ENCODE measurements at regions not wholly inside any gene's neighbourhood (a gene's known extent, or its start where the extent isn't known, plus 50 kb on each side); places are given as distances from the start of the nearest gene placed in this dataset.

DNA sequence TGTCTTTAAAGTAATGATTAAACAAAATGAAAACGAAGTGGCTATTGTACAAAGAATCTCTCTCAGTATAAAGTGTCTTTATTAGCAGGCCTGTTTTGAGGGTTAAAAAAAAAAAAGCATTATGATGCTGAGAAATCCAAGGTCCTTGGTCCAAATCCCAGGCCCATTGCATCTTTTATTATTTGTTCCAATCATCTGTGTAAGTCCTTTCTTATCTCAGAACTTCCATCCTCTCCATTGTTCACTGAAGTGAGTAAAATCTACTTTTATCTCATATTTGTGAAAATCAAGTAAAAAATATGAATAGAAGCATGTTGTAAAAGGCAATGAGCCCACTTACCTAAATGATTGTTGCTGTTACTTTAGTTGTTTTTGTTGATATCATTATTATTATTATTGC is 499.1 kb upstream of the JAG1 start:
- no peaks in the 10 kb centered on the region for H3K36me3 ChIP-seq (ENCODE audit: insufficient read depth, low read length)
- H3K4me1 ChIP-seq (ENCODE audit: insufficient read depth, low read length, poor library complexity, severe bottlenecking) = no peaks in the 10 kb centered on the region
- ChIA-PET CTCF (ENCODE audit: unreplicated experiment) (no interaction called here), POLR2A (no interaction called here)
- H3K9me2 ChIP-seq (ENCODE audit: insufficient read depth, low read length) = no peaks in the 10 kb centered on the region
- H3K27ac ChIP-seq (ENCODE audit: low read depth, low read length, poor library complexity, severe bottlenecking) = no peak overlapping the region
- DNase-seq (ENCODE audit: low spot score) = no peak
- no peaks in the 10 kb centered on the region for H3K79me2 ChIP-seq (ENCODE audit: insufficient read depth, low read depth, low read length)
- BruUV-seq (replicated peaks) = no TSS peak
- no peak overlapping the region for H3K4me2 ChIP-seq (ENCODE audit: low read length)
- no peak overlapping the region for H3K4me3 ChIP-seq (ENCODE audit: low read depth, low read length, poor library complexity, severe bottlenecking)
- no peaks in the 10 kb centered on the region for H4K20me1 ChIP-seq (ENCODE audit: insufficient read depth, low read length)
- no peak overlapping the region for H2AFZ ChIP-seq (ENCODE audit: low read length)
- TF ChIP-seq CTCF (conservative IDR thresholded peaks at IDR 0.05; ENCODE audit: low read length) (no peak), EZH2phosphoT487 (IDR thresholded peaks at IDR 0.05; ENCODE audit: borderline replicate concordance, low read depth, low read length) (no peak)
- H3K9me3 ChIP-seq (ENCODE audit: low read length) = no peaks in the 10 kb centered on the region
- intact Hi-C loops (cut with micrococcal nuclease; ENCODE audit: unreplicated experiment) = no loop called here

GRCh38 chr20:11173916-11174315 is 500.1 kb upstream of the JAG1 start:
- POLR2A ChIA-PET = no interaction called here
- intact Hi-C loops (cut with micrococcal nuclease; ENCODE audit: unreplicated experiment) = no loop called here
- no peaks in the 10 kb centered on the region for H3K79me2 ChIP-seq (ENCODE audit: insufficient read depth, low read depth, low read length)
- H2AFZ ChIP-seq (ENCODE audit: low read length) = no peak overlapping the region
- no peaks in the 10 kb centered on the region for H3K36me3 ChIP-seq (ENCODE audit: insufficient read depth, low read length)
- H4K20me1 ChIP-seq (ENCODE audit: insufficient read depth, low read length) = no peaks in the 10 kb centered on the region
- H3K4me2 ChIP-seq (ENCODE audit: low read length) = no peak overlapping the region
- no peak overlapping the region for H3K4me3 ChIP-seq (ENCODE audit: low read depth, low read length, poor library complexity, severe bottlenecking)
- H3K9me3 ChIP-seq (ENCODE audit: low read length) = no peaks in the 10 kb centered on the region
- no peak for DNase-seq (ENCODE audit: low spot score)
- no peak for TF ChIP-seq CTCF (conservative IDR thresholded peaks at IDR 0.05; ENCODE audit: low read length)
- TF ChIP-seq EZH2phosphoT487 (IDR thresholded peaks at IDR 0.05; ENCODE audit: borderline replicate concordance, low read depth, low read length) = no peak
- CTCF ChIA-PET (ENCODE audit: unreplicated experiment) = no interaction called here
- H3K9me2 ChIP-seq (ENCODE audit: insufficient read depth, low read length) = no peaks in the 10 kb centered on the region
- no peak overlapping the region for H3K27ac ChIP-seq (ENCODE audit: low read depth, low read length, poor library complexity, severe bottlenecking)
- BruUV-seq (replicated peaks) = no TSS peak
- no peaks in the 10 kb centered on the region for H3K4me1 ChIP-seq (ENCODE audit: insufficient read depth, low read length, poor library complexity, severe bottlenecking)

GRCh38 chr20:11174861-11175260 is 501.1 kb upstream of the JAG1 start:
- no peaks in the 10 kb centered on the region for H4K20me1 ChIP-seq (ENCODE audit: insufficient read depth, low read length)
- ChIA-PET POLR2A (no interaction called here), CTCF (ENCODE audit: unreplicated experiment) (no interaction called here)
- no peak overlapping the region for H3K4me2 ChIP-seq (ENCODE audit: low read length)
- H3K4me1 ChIP-seq (ENCODE audit: insufficient read depth, low read length, poor library complexity, severe bottlenecking) = no peaks in the 10 kb centered on the region
- H3K9me2 ChIP-seq (ENCODE audit: insufficient read depth, low read length) = no peaks in the 10 kb centered on the region
- TF ChIP-seq CTCF (conservative IDR thresholded peaks at IDR 0.05; ENCODE audit: low read length) (no peak), EZH2phosphoT487 (IDR thresholded peaks at IDR 0.05; ENCODE audit: borderline replicate concordance, low read depth, low read length) (no peak)
- no peak overlapping the region for H3K27ac ChIP-seq (ENCODE audit: low read depth, low read length, poor library complexity, severe bottlenecking)
- no peaks in the 10 kb centered on the region for H3K79me2 ChIP-seq (ENCODE audit: insufficient read depth, low read depth, low read length)
- no TSS peak for BruUV-seq (replicated peaks)
- no peak for DNase-seq (ENCODE audit: low spot score)
- H3K9me3 ChIP-seq (ENCODE audit: low read length) = no peaks in the 10 kb centered on the region
- H3K4me3 ChIP-seq (ENCODE audit: low read depth, low read length, poor library complexity, severe bottlenecking) = no peak overlapping the region
- no peak overlapping the region for H2AFZ ChIP-seq (ENCODE audit: low read length)
- H3K36me3 ChIP-seq (ENCODE audit: insufficient read depth, low read length) = no peaks in the 10 kb centered on the region
- intact Hi-C loops (cut with micrococcal nuclease; ENCODE audit: unreplicated experiment) = no loop called here
